GM12873 (cell line): ENCODE measurements at regions not wholly inside any gene's neighbourhood (a gene's known extent, or its start where the extent isn't known, plus 50 kb on each side); places are given as distances from the start of the nearest gene placed in this dataset.

Source experiments
- TF ChIP-seq, protein P1 (sequence below): IDR thresholded peaks from 2 replicates; pipeline ENCODE4 v1.5.1; 2012; ENCODE audit warnings: low read depth, mild to moderate bottlenecking, moderate library complexity, low read length, control low read depth; ENCODE audit not compliant: insufficient read depth; ENCODE audit errors: missing control alignments

GRCh38 chr18:60554967-60555366 is 182.4 kb upstream of the MC4R start:
- TF ChIP-seq, protein P1, sequence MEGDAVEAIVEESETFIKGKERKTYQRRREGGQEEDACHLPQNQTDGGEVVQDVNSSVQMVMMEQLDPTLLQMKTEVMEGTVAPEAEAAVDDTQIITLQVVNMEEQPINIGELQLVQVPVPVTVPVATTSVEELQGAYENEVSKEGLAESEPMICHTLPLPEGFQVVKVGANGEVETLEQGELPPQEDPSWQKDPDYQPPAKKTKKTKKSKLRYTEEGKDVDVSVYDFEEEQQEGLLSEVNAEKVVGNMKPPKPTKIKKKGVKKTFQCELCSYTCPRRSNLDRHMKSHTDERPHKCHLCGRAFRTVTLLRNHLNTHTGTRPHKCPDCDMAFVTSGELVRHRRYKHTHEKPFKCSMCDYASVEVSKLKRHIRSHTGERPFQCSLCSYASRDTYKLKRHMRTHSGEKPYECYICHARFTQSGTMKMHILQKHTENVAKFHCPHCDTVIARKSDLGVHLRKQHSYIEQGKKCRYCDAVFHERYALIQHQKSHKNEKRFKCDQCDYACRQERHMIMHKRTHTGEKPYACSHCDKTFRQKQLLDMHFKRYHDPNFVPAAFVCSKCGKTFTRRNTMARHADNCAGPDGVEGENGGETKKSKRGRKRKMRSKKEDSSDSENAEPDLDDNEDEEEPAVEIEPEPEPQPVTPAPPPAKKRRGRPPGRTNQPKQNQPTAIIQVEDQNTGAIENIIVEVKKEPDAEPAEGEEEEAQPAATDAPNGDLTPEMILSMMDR, result no peak

DNA sequence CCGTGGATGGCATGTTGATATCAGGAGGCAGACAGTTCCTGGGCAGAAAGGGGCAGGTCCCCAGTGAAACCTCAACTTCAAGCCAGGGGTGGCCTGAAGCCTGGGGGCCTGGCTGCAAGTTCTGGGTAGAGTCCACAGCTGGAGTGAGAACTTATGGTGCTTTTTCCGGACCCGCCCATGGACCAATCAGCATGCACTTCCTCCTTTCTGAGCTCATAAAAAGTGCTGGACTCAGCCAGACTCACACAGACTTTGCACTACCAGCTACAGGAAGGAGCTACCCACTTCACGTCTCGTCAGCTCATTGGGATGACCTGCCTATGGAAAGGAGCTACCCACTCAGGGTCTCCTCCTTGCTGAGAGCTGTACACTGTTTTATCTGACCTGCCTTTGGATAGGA is 183.1 kb upstream of the MC4R start:
- TF ChIP-seq, protein P1, result no peak

- TF ChIP-seq, protein P1, result no peak
Measured at GRCh38 chr18:60556326-60556725, 183.8 kb upstream of the MC4R start.

DNA sequence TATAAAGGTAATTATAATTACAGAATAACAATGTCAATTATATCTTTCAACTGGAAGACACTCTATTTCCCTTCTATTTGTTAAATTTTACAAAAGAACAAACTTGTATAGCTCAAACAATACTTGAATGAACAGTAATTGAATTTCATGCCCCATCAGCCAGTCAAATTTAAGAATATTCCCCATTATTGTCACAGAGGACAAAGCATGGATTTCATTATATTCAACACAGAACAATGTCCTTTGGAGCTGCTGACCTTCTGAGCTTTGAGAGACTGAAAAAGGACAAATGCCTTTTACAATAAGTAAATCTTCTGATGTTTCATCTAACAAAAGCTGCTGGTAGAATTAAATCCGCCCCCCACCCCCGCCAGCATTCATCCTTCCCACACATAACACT is 187.5 kb upstream of the MC4R start:
- TF ChIP-seq, protein P1, result no peak

GRCh38 chr18:60563082-60563481 is 190.5 kb upstream of the MC4R start:
- TF ChIP-seq, protein P1, result no peak

- TF ChIP-seq, protein P1, result no peak
Measured at GRCh38 chr18:60568220-60568619, 195.6 kb upstream of the MC4R start.

GRCh38 chr18:60570172-60570571 is 197.6 kb upstream of the MC4R start:
- TF ChIP-seq, protein P1, result no peak
